Loucy (cell line): ENCODE measurements at regions not wholly inside any gene's neighbourhood (a gene's known extent, or its start where the extent isn't known, plus 50 kb on each side); places are given as distances from the start of the nearest gene placed in this dataset.

Experiments
- H2AFZ ChIP-seq: fragments of 200-600 bp; sonication (generic); 2 replicates; pipeline ENCODE4 v1.6.0; 2016; ENCODE audit warnings: antibody characterized with exemption, mild to moderate bottlenecking, low read length, moderate library complexity
- H3F3A ChIP-seq: fragments of 200-600 bp; 2 replicates; pipeline ENCODE4 v1.6.0; 2016; ENCODE audit warnings: antibody characterized with exemption, low read depth, mild to moderate bottlenecking
- H3K27me3 ChIP-seq: fragments of 200-600 bp; sonication (generic); 2 replicates; pipeline ENCODE4 v1.6.1; 2014; ENCODE audit warnings: low read length, mild to moderate bottlenecking; ENCODE audit not compliant: insufficient read depth, poor library complexity, severe bottlenecking
- H3K36me3 ChIP-seq: fragments of 200-600 bp; sonication (generic); 2 replicates; pipeline ENCODE4 v1.6.1; 2016; ENCODE audit warnings: low read length; ENCODE audit not compliant: insufficient read depth
- H3K4me1 ChIP-seq: fragments of 200-600 bp; sonication (generic); 2 replicates; pipeline ENCODE4 v1.5.1; 2014; ENCODE audit warnings: low read length, mild to moderate bottlenecking; ENCODE audit not compliant: insufficient read depth, poor library complexity, severe bottlenecking
- H3K4me2 ChIP-seq: fragments of 200-600 bp; sonication (generic); 2 replicates; pipeline ENCODE4 v1.6.0; 2014; ENCODE audit warnings: antibody characterized with exemption, low read length, low read depth, mild to moderate bottlenecking; ENCODE audit not compliant: poor library complexity, severe bottlenecking
- H3K4me3 ChIP-seq: fragments of 200-600 bp; sonication (generic); 2 replicates; pipeline ENCODE4 v1.5.1; 2014; ENCODE audit warnings: low read length, mild to moderate bottlenecking, mixed read lengths; ENCODE audit not compliant: poor library complexity, severe bottlenecking
- H3K79me2 ChIP-seq: fragments of 200-600 bp; sonication (generic); 2 replicates; pipeline ENCODE4 v1.6.1; 2014; ENCODE audit warnings: low read length; ENCODE audit not compliant: insufficient read depth
- H3K9ac ChIP-seq: fragments of 200-600 bp; sonication (generic); 2 replicates; pipeline ENCODE4 v1.6.0; 2014; ENCODE audit warnings: mild to moderate bottlenecking, low read depth, low read length, moderate library complexity; ENCODE audit not compliant: poor library complexity, severe bottlenecking
- H3K9me2 ChIP-seq: fragments of 200-600 bp; sonication (generic); replicated peaks from 2 replicates; pipeline ENCODE4 v1.6.1; 2016; ENCODE audit warnings: low read depth, low read length, mixed read lengths
- H3K9me3 ChIP-seq: fragments of 200-600 bp; sonication (generic); 2 replicates; pipeline ENCODE4 v1.6.1; 2014; ENCODE audit warnings: mild to moderate bottlenecking, antibody characterized with exemption, low read length, low read depth; ENCODE audit not compliant: insufficient read depth
- H4K20me1 ChIP-seq: fragments of 200-600 bp; sonication (generic); 2 replicates; pipeline ENCODE4 v1.6.0; 2014; ENCODE audit warnings: antibody characterized with exemption, low read length, mild to moderate bottlenecking; ENCODE audit not compliant: insufficient read depth, poor library complexity, severe bottlenecking
- EZH2phosphoT487 ChIP-seq: fragments of 200-600 bp; IDR thresholded peaks from 2 replicates; pipeline ENCODE4 v1.6.1; 2018; ENCODE audit warnings: antibody characterized with exemption, mild to moderate bottlenecking, moderate library complexity, borderline replicate concordance
- TF ChIP-seq, protein P1 (sequence below): fragments of 200-600 bp; sonication (generic); conservative IDR thresholded peaks from 2 replicates; pipeline ENCODE4 v1.5.1; 2014; ENCODE audit warnings: mild to moderate bottlenecking, antibody characterized with exemption, low read length

DNA sequence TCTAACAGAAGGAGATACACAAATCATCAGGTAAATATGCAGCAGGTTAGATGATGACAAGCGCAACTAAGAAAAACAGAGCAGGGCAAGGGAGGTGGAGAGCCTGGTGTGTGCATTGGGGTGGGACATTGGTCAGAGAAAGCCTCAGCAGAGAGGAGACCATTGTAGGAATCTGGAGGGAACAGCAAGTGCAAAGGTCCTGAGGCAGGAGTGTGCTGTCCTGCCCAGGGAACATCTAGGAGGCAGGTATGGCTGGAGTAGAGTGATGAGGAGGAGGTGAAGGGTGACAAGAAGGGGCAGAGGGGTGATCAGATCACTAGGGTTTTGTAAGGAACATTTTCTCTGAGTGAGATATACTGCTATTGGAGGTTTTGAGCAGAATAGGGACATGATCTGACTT lies 90.1 kb downstream of the NCR2 start:
- no peaks in the 10 kb centered on the region for H4K20me1 ChIP-seq
- H2AFZ ChIP-seq: no peak overlapping the region
- H3K79me2 ChIP-seq: no peaks in the 10 kb centered on the region
- no peaks in the 10 kb centered on the region for H3K36me3 ChIP-seq
- H3K4me1 ChIP-seq: peaks cover 31% of the 10 kb centered on the region
- no peak overlapping the region for H3K4me3 ChIP-seq
- H3K9me3 ChIP-seq: no peaks in the 10 kb centered on the region
- no peaks in the 10 kb centered on the region for H3K9me2 ChIP-seq
- H3F3A ChIP-seq: no peaks in the 10 kb centered on the region
- no peak overlapping the region for H3K4me2 ChIP-seq
- no peaks in the 10 kb centered on the region for H3K27me3 ChIP-seq
- TF ChIP-seq, protein P1, sequence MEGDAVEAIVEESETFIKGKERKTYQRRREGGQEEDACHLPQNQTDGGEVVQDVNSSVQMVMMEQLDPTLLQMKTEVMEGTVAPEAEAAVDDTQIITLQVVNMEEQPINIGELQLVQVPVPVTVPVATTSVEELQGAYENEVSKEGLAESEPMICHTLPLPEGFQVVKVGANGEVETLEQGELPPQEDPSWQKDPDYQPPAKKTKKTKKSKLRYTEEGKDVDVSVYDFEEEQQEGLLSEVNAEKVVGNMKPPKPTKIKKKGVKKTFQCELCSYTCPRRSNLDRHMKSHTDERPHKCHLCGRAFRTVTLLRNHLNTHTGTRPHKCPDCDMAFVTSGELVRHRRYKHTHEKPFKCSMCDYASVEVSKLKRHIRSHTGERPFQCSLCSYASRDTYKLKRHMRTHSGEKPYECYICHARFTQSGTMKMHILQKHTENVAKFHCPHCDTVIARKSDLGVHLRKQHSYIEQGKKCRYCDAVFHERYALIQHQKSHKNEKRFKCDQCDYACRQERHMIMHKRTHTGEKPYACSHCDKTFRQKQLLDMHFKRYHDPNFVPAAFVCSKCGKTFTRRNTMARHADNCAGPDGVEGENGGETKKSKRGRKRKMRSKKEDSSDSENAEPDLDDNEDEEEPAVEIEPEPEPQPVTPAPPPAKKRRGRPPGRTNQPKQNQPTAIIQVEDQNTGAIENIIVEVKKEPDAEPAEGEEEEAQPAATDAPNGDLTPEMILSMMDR: no peak
- no peak for TF ChIP-seq EZH2phosphoT487
- H3K9ac ChIP-seq: no peak overlapping the region

DNA sequence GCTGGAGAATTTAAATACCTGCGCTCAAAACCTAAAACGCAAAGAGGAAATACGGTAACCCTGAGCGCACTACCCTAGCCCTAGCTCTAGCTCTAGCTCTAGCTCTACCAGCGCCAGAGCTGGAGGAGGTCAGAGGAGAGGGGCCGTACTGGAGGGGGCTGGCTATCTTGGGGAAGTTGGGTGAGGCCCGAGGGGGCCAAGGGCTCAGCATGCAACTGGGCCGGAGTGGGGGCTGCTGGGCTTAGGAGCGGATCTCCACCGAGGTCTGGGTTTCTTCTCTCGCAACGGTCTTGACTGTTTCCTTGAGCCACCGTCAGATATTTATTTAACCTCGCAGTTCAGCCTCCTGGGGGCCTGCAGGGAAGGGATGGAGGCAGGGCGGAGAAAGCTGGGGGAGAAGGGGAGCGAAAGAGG lies 91.0 kb downstream of the NCR2 start:
- Histone ChIP-seq H3K36me3 (no peaks in the 10 kb centered on the region), H3K9me2 (no peaks in the 10 kb centered on the region), H3K4me1 (peaks cover 38% of the 10 kb centered on the region), H4K20me1 (no peaks in the 10 kb centered on the region), H3K79me2 (no peaks in the 10 kb centered on the region), H3K9me3 (no peaks in the 10 kb centered on the region), H3K27me3 (no peaks in the 10 kb centered on the region), H3K4me3 (no peak overlapping the region), H3F3A (no peaks in the 10 kb centered on the region), H3K9ac (no peak overlapping the region), H3K4me2 (no peak overlapping the region), H2AFZ (no peak overlapping the region)
- TF ChIP-seq, protein P1: no peak
- TF ChIP-seq EZH2phosphoT487: no peak

DNA sequence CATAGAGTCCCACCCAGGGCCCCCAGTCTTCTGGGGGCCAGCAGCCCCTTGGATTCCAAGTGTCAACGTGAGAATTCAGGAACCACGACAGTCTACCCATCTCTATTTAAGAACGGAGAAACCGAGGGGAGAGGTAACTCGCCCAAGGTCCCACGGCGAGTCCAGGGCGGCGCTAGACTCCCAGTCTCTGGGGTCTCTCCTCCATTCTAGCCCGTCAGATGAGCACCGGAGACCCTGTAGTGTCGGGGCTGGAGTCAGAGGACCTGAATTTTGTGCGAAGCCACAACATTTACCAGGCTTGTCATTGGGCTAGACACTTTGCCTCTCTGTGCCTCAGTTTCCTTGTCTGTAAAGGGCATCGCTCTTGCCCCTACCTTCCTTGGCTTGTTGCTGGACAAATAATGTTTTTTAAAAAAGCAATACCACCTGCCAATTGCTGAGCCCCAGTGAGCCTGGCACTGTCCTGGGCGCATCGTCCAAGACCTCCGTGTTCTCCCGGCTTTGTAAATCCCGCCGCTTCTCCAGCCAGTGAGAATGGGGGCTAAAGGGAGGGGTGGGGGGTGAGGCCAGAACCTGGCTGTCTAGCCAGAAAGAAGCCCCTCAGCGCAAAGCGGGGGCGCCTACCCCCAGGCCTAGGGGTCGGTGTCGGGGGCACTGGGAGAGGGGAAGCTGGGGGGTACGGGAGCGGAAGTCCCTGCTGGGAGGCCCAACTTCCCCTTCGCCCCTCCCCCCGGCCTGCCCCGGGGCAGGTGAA lies 91.7 kb downstream of the NCR2 start:
- no peak overlapping the region for H2AFZ ChIP-seq
- no peaks in the 10 kb centered on the region for H3K9me3 ChIP-seq
- H3K9me2 ChIP-seq: no peaks in the 10 kb centered on the region
- no peak overlapping the region for H3K4me3 ChIP-seq
- no peaks in the 10 kb centered on the region for H3K79me2 ChIP-seq
- H3K36me3 ChIP-seq: no peaks in the 10 kb centered on the region
- H3K27me3 ChIP-seq: no peaks in the 10 kb centered on the region
- no peaks in the 10 kb centered on the region for H3F3A ChIP-seq
- TF ChIP-seq EZH2phosphoT487: no peak
- TF ChIP-seq, protein P1: no peak
- no peak overlapping the region for H3K9ac ChIP-seq
- no peaks in the 10 kb centered on the region for H4K20me1 ChIP-seq
- peaks cover 43% of the 10 kb centered on the region for H3K4me1 ChIP-seq
- no peak overlapping the region for H3K4me2 ChIP-seq
